NCI-H187 treated with DMSO at 0.1 percent for 48 hours (cell line): ENCODE measurements at regions not wholly inside any gene's neighbourhood (a gene's known extent, or its start where the extent isn't known, plus 50 kb on each side); places are given as distances from the start of the nearest gene placed in this dataset.
"Not testable (repeated sequence)": the region's sequence is repeated elsewhere in the genome, so short reads cannot be mapped to it uniquely, and the experiment has no call there.

Experiments
- DNase-seq: peaks from one replicate; lab custom pipeline; 2025; lab: John Stamatoyannopoulos, UW

GRCh38 chr12:107590413-107590812, 95.2 kb upstream of the PWP1 start:
- no peak for DNase-seq

GRCh38 chr12:107590814-107591375, 94.7 kb upstream of the PWP1 start:
- no peak for DNase-seq

GRCh38 chr12:107593713-107594381, 91.8 kb upstream of the PWP1 start:
- no peak for DNase-seq

- DNase-seq: no peak
These were observed 90.6 kb upstream of the PWP1 start for GRCh38 chr12:107594995-107595394.

GRCh38 chr12:107597695-107598410, 87.7 kb upstream of the PWP1 start:
- no peak for DNase-seq

GRCh38 chr12:107598906-107599305, 86.7 kb upstream of the PWP1 start:
- DNase-seq: no peak

GRCh38 chr12:107600581-107601144, 84.9 kb upstream of the PWP1 start:
- DNase-seq: no peak

- no peak for DNase-seq
These were observed 83.2 kb upstream of the PWP1 start for GRCh38 chr12:107602446-107602845.

GRCh38 chr12:107605293-107605692, 80.3 kb upstream of the PWP1 start:
- no peak for DNase-seq

- DNase-seq: peak; percentile 25
These were observed 77.9 kb upstream of the PWP1 start for GRCh38 chr12:107607464-107608392.

- not testable (repeated sequence) for DNase-seq
These were observed 76.8 kb upstream of the PWP1 start for GRCh38 chr12:107608779-107609178.

GRCh38 chr12:107610021-107610859, 75.4 kb upstream of the PWP1 start:
- DNase-seq: no peak

GRCh38 chr12:107612508-107612907, 73.1 kb upstream of the PWP1 start:
- DNase-seq: no peak

GRCh38 chr12:107616941-107617340, 68.7 kb upstream of the PWP1 start:
- DNase-seq: no peak

- DNase-seq: no peak
These were observed 67.5 kb upstream of the PWP1 start for GRCh38 chr12:107618106-107618505.

- no peak for DNase-seq
These were observed 65.8 kb upstream of the PWP1 start for GRCh38 chr12:107619831-107620230.

GRCh38 chr12:107622001-107622400, 63.6 kb upstream of the PWP1 start:
- DNase-seq: no peak

- no peak for DNase-seq
These were observed 61.1 kb upstream of the PWP1 start for GRCh38 chr12:107624493-107624892.

GRCh38 chr12:107631715-107632114, 53.9 kb upstream of the PWP1 start:
- no peak for DNase-seq

GRCh38 chr12:107632246-107632645, 53.4 kb upstream of the PWP1 start:
- no peak for DNase-seq

- DNase-seq: no peak
These were observed 51.1 kb upstream of the PWP1 start for GRCh38 chr12:107634530-107634929.
